ENCODE measurements at regions not wholly inside any gene's neighbourhood (a gene's known extent, or its start where the extent isn't known, plus 50 kb on each side); places are given as distances from the start of the nearest gene placed in this dataset.
"Not testable (repeated sequence)": the region's sequence is repeated elsewhere in the genome, so short reads cannot be mapped to it uniquely, and the experiment has no call there.

DNA sequence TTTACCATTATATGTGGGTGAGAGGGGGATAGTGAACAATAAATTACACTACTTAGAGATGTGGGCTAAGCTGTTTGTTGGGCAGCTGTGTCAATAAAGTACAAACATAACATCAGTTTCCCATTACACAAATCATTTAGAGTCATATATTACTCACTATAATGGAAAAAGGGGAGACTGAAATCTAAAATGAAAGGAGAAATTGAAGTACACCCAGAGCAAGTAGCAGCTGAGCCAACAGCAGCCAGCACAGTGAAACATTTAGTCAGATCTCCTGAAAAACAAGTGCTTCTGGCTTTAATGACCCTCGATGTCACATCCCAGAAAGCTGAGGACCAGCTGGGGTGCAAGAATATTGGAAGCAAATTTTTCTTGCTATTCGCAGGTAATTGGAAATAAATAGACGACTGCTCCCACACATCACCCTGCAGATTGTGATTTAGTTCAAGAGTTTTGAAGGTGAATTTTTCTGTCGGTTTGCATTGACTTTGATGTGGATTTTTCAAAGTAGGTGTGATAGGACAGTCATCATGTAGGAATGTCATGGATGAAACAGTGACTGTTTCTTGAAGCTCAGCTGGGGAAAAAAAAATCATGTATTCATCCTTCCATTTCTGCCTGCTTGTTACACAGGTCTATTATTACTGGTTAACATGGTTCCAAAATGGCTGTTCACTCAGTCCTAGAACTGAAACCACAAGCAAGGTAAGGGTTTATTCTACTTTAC is 1607.3 kb upstream of the CELF4 start:
- H3K9me3 ChIP-seq (ENCODE audit: control insufficient read depth, low read length), result no peaks in the 10 kb centered on the region
- no peaks in the 10 kb centered on the region for H3K27me3 ChIP-seq (replicated peaks; ENCODE audit: control insufficient read depth, insufficient read depth, low read length, poor library complexity, severe bottlenecking)
- H3K27ac ChIP-seq (ENCODE audit: insufficient read depth, low read length, poor library complexity, severe bottlenecking), result no peak overlapping the region
- no peaks in the 10 kb centered on the region for H3K36me3 ChIP-seq (ENCODE audit: control insufficient read depth, insufficient read depth, low read length)
- no peaks in the 10 kb centered on the region for H3K4me1 ChIP-seq (ENCODE audit: control insufficient read depth, insufficient read depth, low read length, poor library complexity, severe bottlenecking)
- DNase-seq, result no peak
- no peak overlapping the region for H3K4me3 ChIP-seq (ENCODE audit: insufficient read depth, low read depth, low read length, poor library complexity, severe bottlenecking)

DNA sequence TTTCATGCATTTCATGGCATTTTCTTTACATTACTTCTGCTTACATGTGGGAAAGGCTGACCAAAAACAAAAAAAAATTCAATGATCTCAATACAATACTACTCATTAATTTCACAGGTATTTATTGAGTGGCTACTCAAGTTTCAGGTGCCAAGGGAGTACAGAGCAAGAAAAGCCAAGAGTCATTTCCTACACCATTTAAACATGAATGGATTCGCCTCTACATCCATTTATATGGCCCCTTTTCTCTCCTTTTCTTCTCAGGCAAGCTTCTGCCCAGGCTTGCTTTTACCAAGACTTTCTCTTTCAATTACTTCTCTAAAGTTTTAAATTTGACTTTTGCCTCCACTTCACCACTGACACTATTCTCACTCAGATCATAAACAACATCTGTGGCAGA is 1603.1 kb upstream of the CELF4 start:
- Histone ChIP-seq H3K4me3 (ENCODE audit: insufficient read depth, low read depth, low read length, poor library complexity, severe bottlenecking) (no peak overlapping the region), H3K4me1 (ENCODE audit: control insufficient read depth, insufficient read depth, low read length, poor library complexity, severe bottlenecking) (no peaks in the 10 kb centered on the region), H3K27me3 (replicated peaks; ENCODE audit: control insufficient read depth, insufficient read depth, low read length, poor library complexity, severe bottlenecking) (no peaks in the 10 kb centered on the region), H3K27ac (ENCODE audit: insufficient read depth, low read length, poor library complexity, severe bottlenecking) (no peak overlapping the region), H3K36me3 (ENCODE audit: control insufficient read depth, insufficient read depth, low read length) (no peaks in the 10 kb centered on the region), H3K9me3 (ENCODE audit: control insufficient read depth, low read length) (no peaks in the 10 kb centered on the region)
- no peak for DNase-seq

DNA sequence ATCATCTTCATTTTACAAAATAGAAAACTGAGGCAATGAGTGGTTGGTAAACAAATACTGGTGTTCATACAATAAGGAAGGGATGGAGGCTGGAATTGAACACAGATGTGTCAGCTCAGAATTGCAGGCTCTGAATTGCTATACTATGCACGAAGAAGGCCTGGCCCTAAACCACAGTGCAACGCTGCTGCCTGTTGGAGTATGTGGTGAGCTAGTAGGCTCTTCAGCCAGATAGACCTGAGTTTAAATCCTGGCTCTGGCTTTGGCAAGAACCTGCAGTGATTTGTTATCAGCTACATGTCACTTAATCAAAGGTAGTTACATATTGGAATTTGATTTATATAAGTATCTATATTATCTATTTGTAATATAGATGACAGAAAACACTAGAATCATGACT is 1602.4 kb upstream of the CELF4 start:
- no peaks in the 10 kb centered on the region for H3K36me3 ChIP-seq (ENCODE audit: control insufficient read depth, insufficient read depth, low read length)

DNA sequence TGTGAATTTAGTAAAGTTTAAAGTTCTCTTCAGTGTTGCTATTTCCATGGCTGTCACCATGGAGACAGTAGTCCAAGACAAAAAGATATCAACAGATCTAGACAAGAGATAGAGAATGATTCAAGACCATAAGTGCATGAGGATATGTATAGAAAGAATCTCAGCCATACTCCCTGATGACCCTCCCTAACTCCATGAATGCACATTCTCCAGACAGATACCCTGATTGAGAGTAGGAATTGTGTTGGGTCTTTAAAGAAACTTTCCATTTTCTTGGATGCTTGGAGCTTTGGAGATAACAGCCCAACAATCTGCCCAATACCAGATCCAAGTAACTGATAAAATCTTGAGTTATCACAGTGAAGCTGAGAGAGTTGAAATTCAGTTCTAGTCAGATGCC is 1601.2 kb upstream of the CELF4 start:
- Histone ChIP-seq H3K9me3 (ENCODE audit: control insufficient read depth, low read length) (no peaks in the 10 kb centered on the region), H3K27ac (ENCODE audit: insufficient read depth, low read length, poor library complexity, severe bottlenecking) (no peak overlapping the region), H3K4me1 (ENCODE audit: control insufficient read depth, insufficient read depth, low read length, poor library complexity, severe bottlenecking) (no peaks in the 10 kb centered on the region), H3K27me3 (replicated peaks; ENCODE audit: control insufficient read depth, insufficient read depth, low read length, poor library complexity, severe bottlenecking) (no peaks in the 10 kb centered on the region), H3K36me3 (ENCODE audit: control insufficient read depth, insufficient read depth, low read length) (no peaks in the 10 kb centered on the region), H3K4me3 (ENCODE audit: insufficient read depth, low read depth, low read length, poor library complexity, severe bottlenecking) (no peak overlapping the region)
- no peak for DNase-seq

More for the DNA sequence above, 1602.4 kb upstream of the CELF4 start:
- no peak for DNase-seq
- no peak overlapping the region for H3K27ac ChIP-seq (ENCODE audit: insufficient read depth, low read length, poor library complexity, severe bottlenecking)
- H3K4me1 ChIP-seq (ENCODE audit: control insufficient read depth, insufficient read depth, low read length, poor library complexity, severe bottlenecking), result no peaks in the 10 kb centered on the region
- no peaks in the 10 kb centered on the region for H3K9me3 ChIP-seq (ENCODE audit: control insufficient read depth, low read length)
- H3K27me3 ChIP-seq (replicated peaks; ENCODE audit: control insufficient read depth, insufficient read depth, low read length, poor library complexity, severe bottlenecking), result no peaks in the 10 kb centered on the region
- no peak overlapping the region for H3K4me3 ChIP-seq (ENCODE audit: insufficient read depth, low read depth, low read length, poor library complexity, severe bottlenecking)

DNA sequence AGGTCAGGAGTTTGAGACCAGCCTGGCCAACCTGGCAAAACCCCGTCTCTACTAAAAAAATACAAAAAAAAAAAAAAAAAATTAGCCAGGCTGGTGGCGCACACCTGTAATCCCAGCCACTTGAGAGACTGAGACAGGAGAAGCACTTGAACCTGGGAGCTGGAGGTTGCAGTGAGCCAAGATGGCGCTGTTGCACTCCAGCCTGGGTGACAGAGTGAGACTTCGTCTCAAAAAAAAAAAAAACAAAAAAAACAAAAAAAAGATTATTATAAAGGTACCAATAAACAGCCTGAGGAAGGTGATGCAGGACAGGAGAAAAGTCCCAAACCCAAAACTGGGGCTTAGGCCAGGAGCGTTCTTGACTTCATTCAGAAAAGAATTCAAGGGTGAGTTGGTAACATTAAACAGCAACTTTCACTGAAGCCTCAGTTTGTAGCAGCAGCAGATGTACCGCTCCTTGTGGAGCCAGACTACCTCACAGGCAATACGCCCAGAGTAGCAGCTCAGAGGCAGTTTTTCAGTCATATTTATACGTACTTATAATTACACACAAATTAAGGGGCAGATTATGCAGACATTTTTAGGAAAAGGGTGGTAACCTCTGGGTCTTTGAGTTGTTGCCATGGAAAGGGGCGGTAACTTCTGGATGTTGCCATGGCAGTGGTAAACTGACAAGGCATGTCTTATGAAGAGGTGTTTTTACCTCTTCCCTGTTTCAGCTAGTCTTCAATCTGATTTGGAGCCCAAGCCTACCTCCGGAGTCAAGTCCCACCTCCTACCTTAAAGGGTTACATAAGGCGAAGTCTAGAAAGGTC is 1596.6 kb upstream of the CELF4 start:
- Histone ChIP-seq H3K4me1 (ENCODE audit: control insufficient read depth, insufficient read depth, low read length, poor library complexity, severe bottlenecking) (no peaks in the 10 kb centered on the region), H3K27me3 (replicated peaks; ENCODE audit: control insufficient read depth, insufficient read depth, low read length, poor library complexity, severe bottlenecking) (no peaks in the 10 kb centered on the region), H3K27ac (ENCODE audit: insufficient read depth, low read length, poor library complexity, severe bottlenecking) (no peak overlapping the region), H3K9me3 (ENCODE audit: control insufficient read depth, low read length) (no peaks in the 10 kb centered on the region), H3K36me3 (ENCODE audit: control insufficient read depth, insufficient read depth, low read length) (no peaks in the 10 kb centered on the region), H3K4me3 (ENCODE audit: insufficient read depth, low read depth, low read length, poor library complexity, severe bottlenecking) (no peak overlapping the region)
- DNase-seq, result no peak

DNA sequence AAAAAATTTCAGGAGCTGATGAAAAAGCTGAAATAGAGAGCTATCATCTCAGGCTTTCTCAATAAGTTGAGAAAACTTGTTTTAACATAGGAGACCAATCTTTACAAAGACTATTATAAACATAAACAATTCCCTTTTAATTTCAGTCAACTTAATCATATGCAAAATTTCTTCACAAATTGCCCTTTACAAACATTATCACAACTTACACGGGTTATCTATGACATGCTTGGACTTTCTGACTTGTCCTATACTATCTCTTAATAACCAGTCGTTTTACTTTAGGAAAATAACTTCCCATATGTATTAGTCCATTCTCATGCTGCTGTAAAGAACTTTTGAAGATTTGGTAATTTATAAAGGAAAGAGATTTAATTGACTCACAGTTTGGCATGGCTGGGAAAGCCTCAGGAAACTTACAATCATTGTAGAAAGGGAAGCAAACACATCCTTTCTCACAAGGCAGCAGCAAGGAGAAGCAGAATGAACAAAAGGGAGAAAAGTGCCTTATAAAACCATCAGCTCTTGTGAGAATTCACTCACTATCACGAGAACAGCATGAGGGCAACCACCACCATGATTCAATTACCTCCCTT is 1583.7 kb upstream of the CELF4 start:
- H3K27ac ChIP-seq (ENCODE audit: insufficient read depth, low read length, poor library complexity, severe bottlenecking), result no peak overlapping the region
- H3K36me3 ChIP-seq (ENCODE audit: control insufficient read depth, insufficient read depth, low read length), result no peaks in the 10 kb centered on the region
- no peaks in the 10 kb centered on the region for H3K4me1 ChIP-seq (ENCODE audit: control insufficient read depth, insufficient read depth, low read length, poor library complexity, severe bottlenecking)
- no peak for DNase-seq
- H3K9me3 ChIP-seq (ENCODE audit: control insufficient read depth, low read length), result peaks cover 6% of the 10 kb centered on the region
- H3K27me3 ChIP-seq (replicated peaks; ENCODE audit: control insufficient read depth, insufficient read depth, low read length, poor library complexity, severe bottlenecking), result no peaks in the 10 kb centered on the region
- no peak overlapping the region for H3K4me3 ChIP-seq (ENCODE audit: insufficient read depth, low read depth, low read length, poor library complexity, severe bottlenecking)

DNA sequence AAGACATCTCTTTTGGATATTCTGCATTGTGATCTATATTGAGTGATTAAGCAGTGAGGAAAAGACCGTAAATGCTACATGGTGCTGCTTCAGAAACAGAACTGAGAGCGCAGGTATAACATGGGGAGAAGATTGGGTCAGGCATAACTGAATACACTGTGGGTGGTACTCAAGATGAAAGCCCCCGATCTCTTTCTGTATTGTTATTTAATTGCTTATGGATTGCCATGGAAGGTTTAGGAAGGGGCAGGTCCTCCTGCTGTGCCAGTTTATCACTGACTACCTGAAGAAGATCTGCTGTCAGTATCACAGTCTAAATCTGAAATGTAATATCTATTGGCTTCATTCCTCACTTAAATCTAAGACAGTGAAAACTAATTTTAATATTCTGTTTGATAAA is 1568.7 kb upstream of the CELF4 start:
- H3K27me3 ChIP-seq (replicated peaks; ENCODE audit: control insufficient read depth, insufficient read depth, low read length, poor library complexity, severe bottlenecking), result no peaks in the 10 kb centered on the region
- no peaks in the 10 kb centered on the region for H3K4me1 ChIP-seq (ENCODE audit: control insufficient read depth, insufficient read depth, low read length, poor library complexity, severe bottlenecking)
- H3K9me3 ChIP-seq (ENCODE audit: control insufficient read depth, low read length), result no peaks in the 10 kb centered on the region
- no peaks in the 10 kb centered on the region for H3K36me3 ChIP-seq (ENCODE audit: control insufficient read depth, insufficient read depth, low read length)
- no peak overlapping the region for H3K4me3 ChIP-seq (ENCODE audit: insufficient read depth, low read depth, low read length, poor library complexity, severe bottlenecking)
- no peak for DNase-seq
- no peak overlapping the region for H3K27ac ChIP-seq (ENCODE audit: insufficient read depth, low read length, poor library complexity, severe bottlenecking)

DNA sequence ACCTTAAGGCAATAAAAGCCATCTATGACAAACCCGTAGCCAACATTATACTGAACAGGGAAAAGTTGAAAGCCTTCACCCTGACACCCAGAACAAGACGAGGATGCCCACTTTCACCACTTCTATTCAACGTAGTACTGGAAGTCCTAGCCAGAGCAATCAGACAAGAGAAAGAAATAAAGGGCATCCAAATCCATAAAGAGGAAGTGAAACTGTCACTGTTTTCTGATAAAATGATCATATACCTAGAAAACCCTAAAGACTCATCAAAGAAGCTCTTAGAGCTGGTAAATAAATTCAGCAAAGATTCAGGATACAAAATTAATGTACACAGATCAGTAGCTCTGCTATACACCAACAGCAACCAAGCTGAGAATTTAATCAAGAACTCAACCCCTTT is 1561.9 kb upstream of the CELF4 start:
- not testable (repeated sequence) for H3K27ac ChIP-seq (ENCODE audit: insufficient read depth, low read length, poor library complexity, severe bottlenecking); DNase-seq; H3K4me3 ChIP-seq (ENCODE audit: insufficient read depth, low read depth, low read length, poor library complexity, severe bottlenecking)

DNA sequence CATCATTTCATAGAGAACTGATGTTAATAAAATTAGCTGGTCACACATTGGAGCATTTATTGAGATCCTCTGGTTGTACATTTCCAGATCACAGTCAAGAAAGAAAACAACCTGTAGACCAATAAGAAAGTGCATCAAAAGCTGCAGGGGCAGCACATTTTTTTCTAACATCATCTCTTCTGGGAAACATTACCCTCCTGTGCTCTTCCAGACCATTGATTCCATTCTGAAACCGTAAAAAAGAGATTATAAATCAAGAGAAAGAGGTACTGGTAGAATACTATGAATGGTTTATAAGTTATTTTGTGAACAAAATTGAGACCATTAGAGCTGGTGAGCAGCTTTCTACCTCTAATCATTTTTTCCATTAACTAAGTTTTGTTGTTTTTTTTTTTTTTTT is 1548.2 kb upstream of the CELF4 start:
- H3K36me3 ChIP-seq (ENCODE audit: control insufficient read depth, insufficient read depth, low read length), result no peaks in the 10 kb centered on the region
- H3K9me3 ChIP-seq (ENCODE audit: control insufficient read depth, low read length), result no peaks in the 10 kb centered on the region
- no peak overlapping the region for H3K4me3 ChIP-seq (ENCODE audit: insufficient read depth, low read depth, low read length, poor library complexity, severe bottlenecking)
- no peaks in the 10 kb centered on the region for H3K27me3 ChIP-seq (replicated peaks; ENCODE audit: control insufficient read depth, insufficient read depth, low read length, poor library complexity, severe bottlenecking)
- DNase-seq, result no peak
- no peak overlapping the region for H3K27ac ChIP-seq (ENCODE audit: insufficient read depth, low read length, poor library complexity, severe bottlenecking)
- no peaks in the 10 kb centered on the region for H3K4me1 ChIP-seq (ENCODE audit: control insufficient read depth, insufficient read depth, low read length, poor library complexity, severe bottlenecking)

More for the DNA sequence above, 1561.9 kb upstream of the CELF4 start:
- not testable (repeated sequence) for H3K9me3 ChIP-seq (ENCODE audit: control insufficient read depth, low read length); H3K4me1 ChIP-seq (ENCODE audit: control insufficient read depth, insufficient read depth, low read length, poor library complexity, severe bottlenecking); H3K36me3 ChIP-seq (ENCODE audit: control insufficient read depth, insufficient read depth, low read length); H3K27me3 ChIP-seq (replicated peaks; ENCODE audit: control insufficient read depth, insufficient read depth, low read length, poor library complexity, severe bottlenecking)

DNA sequence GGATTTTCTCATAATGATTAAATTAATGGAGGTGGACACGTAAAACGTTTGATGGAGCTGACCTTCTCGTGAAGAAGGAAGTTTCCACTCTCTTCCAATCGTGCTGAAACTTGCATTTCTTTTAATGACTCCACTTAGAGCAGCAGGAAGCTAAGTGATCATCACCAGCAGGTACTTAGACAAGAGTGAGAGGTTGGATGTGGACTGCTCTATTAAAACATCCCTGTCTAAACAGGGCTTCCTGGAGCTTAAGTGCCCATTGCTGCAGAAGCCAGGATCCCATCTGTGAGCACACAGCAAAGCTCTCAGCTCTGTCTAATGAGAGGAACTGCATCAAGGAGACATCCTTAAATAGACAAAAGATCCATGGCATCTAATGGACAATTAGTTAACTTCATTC is 1539.5 kb upstream of the CELF4 start:
- H3K9me3 ChIP-seq (ENCODE audit: control insufficient read depth, low read length), result no peaks in the 10 kb centered on the region
- no peaks in the 10 kb centered on the region for H3K27me3 ChIP-seq (replicated peaks; ENCODE audit: control insufficient read depth, insufficient read depth, low read length, poor library complexity, severe bottlenecking)
- no peaks in the 10 kb centered on the region for H3K36me3 ChIP-seq (ENCODE audit: control insufficient read depth, insufficient read depth, low read length)
- no peak overlapping the region for H3K4me3 ChIP-seq (ENCODE audit: insufficient read depth, low read depth, low read length, poor library complexity, severe bottlenecking)
- no peak overlapping the region for H3K27ac ChIP-seq (ENCODE audit: insufficient read depth, low read length, poor library complexity, severe bottlenecking)
- no peak for DNase-seq
- no peaks in the 10 kb centered on the region for H3K4me1 ChIP-seq (ENCODE audit: control insufficient read depth, insufficient read depth, low read length, poor library complexity, severe bottlenecking)

Data from effector memory CD4-positive, alpha-beta T cell (primary cell).